ENCODE measurements at regions not wholly inside any gene's neighbourhood (a gene's known extent, or its start where the extent isn't known, plus 50 kb on each side); places are given as distances from the start of the nearest gene placed in this dataset.

GRCh38 chr2:147373800-147374422 is 470.9 kb upstream of the ACVR2A start:
- no peak overlapping the region for H3K4me3 ChIP-seq (ENCODE audit: low read depth, low read length)
- TF ChIP-seq CTCF (IDR thresholded peaks at IDR 0.05; ENCODE audit: low read depth, low read length, missing control alignments): no peak
- H3K27me3 ChIP-seq (replicated peaks): no peaks in the 10 kb centered on the region
- H3K27ac ChIP-seq: no peak overlapping the region
- no peak for DNase-seq
- no peaks in the 10 kb centered on the region for H3K36me3 ChIP-seq (replicated peaks)
- in situ Hi-C loops (cut with HindIII; ENCODE audit: low pct_ligation_motif_present, low sequenced_read_pairs): no loop called here

- DNase-seq: no peak
- TF ChIP-seq CTCF (IDR thresholded peaks at IDR 0.05; ENCODE audit: low read depth, low read length, missing control alignments): no peak
- H3K4me3 ChIP-seq (ENCODE audit: low read depth, low read length): no peak overlapping the region
- no peaks in the 10 kb centered on the region for H3K27me3 ChIP-seq (replicated peaks)
- H3K27ac ChIP-seq: no peak overlapping the region
- no peaks in the 10 kb centered on the region for H3K36me3 ChIP-seq (replicated peaks)
- in situ Hi-C loops (cut with HindIII; ENCODE audit: low pct_ligation_motif_present, low sequenced_read_pairs): no loop called here
Measured at GRCh38 chr2:147368306-147368705, 476.5 kb upstream of the ACVR2A start.

GRCh38 chr2:147366279-147366678 is 478.6 kb upstream of the ACVR2A start:
- Histone ChIP-seq H3K36me3 (replicated peaks) (no peaks in the 10 kb centered on the region), H3K4me3 (ENCODE audit: low read depth, low read length) (no peak overlapping the region), H3K27ac (no peak overlapping the region), H3K27me3 (replicated peaks) (no peaks in the 10 kb centered on the region)
- no peak for TF ChIP-seq CTCF (IDR thresholded peaks at IDR 0.05; ENCODE audit: low read depth, low read length, missing control alignments)
- in situ Hi-C loops (cut with HindIII; ENCODE audit: low pct_ligation_motif_present, low sequenced_read_pairs): no loop called here
- DNase-seq: no peak

GRCh38 chr2:147365622-147366021 is 479.2 kb upstream of the ACVR2A start:
- no peak overlapping the region for H3K4me3 ChIP-seq (ENCODE audit: low read depth, low read length)
- H3K27me3 ChIP-seq (replicated peaks): no peaks in the 10 kb centered on the region
- H3K27ac ChIP-seq: no peak overlapping the region
- in situ Hi-C loops (cut with HindIII; ENCODE audit: low pct_ligation_motif_present, low sequenced_read_pairs): no loop called here
- no peak for DNase-seq
- no peaks in the 10 kb centered on the region for H3K36me3 ChIP-seq (replicated peaks)
- no peak for TF ChIP-seq CTCF (IDR thresholded peaks at IDR 0.05; ENCODE audit: low read depth, low read length, missing control alignments)

GRCh38 chr2:147364597-147364996 is 480.2 kb upstream of the ACVR2A start:
- in situ Hi-C loops (cut with HindIII; ENCODE audit: low pct_ligation_motif_present, low sequenced_read_pairs): no loop called here
- Histone ChIP-seq H3K36me3 (replicated peaks) (no peaks in the 10 kb centered on the region), H3K27ac (no peak overlapping the region), H3K4me3 (ENCODE audit: low read depth, low read length) (no peak overlapping the region), H3K27me3 (replicated peaks) (no peaks in the 10 kb centered on the region)
- no peak for DNase-seq
- no peak for TF ChIP-seq CTCF (IDR thresholded peaks at IDR 0.05; ENCODE audit: low read depth, low read length, missing control alignments)

- no peaks in the 10 kb centered on the region for H3K36me3 ChIP-seq (replicated peaks)
- no peaks in the 10 kb centered on the region for H3K27me3 ChIP-seq (replicated peaks)
- in situ Hi-C loops (cut with HindIII; ENCODE audit: low pct_ligation_motif_present, low sequenced_read_pairs): no loop called here
- H3K4me3 ChIP-seq (ENCODE audit: low read depth, low read length): no peak overlapping the region
- no peak overlapping the region for H3K27ac ChIP-seq
- no peak for DNase-seq
- TF ChIP-seq CTCF (IDR thresholded peaks at IDR 0.05; ENCODE audit: low read depth, low read length, missing control alignments): no peak
Measured at GRCh38 chr2:147363181-147363580, 481.6 kb upstream of the ACVR2A start.
